ENCODE measurements at regions not wholly inside any gene's neighbourhood (a gene's known extent, or its start where the extent isn't known, plus 50 kb on each side); places are given as distances from the start of the nearest gene placed in this dataset.

DNA sequence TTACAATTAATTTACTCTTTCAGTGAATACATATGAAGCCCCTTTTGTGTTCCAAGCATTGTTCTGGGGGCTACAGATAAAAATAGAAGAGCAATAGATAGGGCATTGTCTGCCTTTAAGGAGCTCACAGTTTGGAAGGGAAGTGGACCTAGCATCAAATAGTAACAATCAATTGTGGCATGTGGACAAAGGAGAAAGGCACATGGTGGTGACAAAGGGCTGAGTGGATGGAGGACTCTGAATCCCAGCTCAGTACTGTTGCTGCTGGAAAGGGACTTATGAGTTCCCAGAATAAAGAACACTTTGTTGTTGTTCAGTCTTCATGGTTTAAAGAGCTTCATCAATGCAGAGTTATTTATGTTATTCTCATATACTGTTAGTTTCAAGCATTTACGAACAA is 217.7 kb downstream of the HRH4 start:
- no peaks in the 10 kb centered on the region for H4K20me1 ChIP-seq (ENCODE audit: low read depth, low read length)

DNA sequence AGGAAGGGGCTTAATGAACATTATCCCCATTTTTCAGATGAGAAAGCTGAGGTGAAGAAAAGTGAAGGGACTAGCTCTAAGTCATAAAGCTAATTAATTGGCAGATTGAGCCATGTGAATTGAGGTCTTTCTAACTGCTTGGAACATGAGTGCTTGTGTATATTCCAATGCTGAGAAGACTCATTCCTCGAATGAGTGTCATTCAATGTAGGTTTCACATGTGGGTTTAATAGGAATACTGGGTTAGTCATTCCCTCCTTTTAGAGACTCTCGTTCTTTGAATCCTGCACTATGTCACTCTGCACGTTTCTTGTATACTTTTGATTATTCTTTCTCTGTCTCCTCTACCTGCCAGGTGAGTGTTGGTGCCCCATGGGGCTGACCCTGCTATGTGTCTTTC is 218.2 kb downstream of the HRH4 start:
- Histone ChIP-seq H3F3A (ENCODE audit: insufficient read depth) (no peaks in the 10 kb centered on the region), H3K4me2 (ENCODE audit: low read depth, low read length, poor library complexity, severe bottlenecking) (no peak overlapping the region), H3K36me3 (ENCODE audit: low read length) (no peaks in the 10 kb centered on the region)

More for the DNA sequence above, 217.7 kb downstream of the HRH4 start:
- Histone ChIP-seq H3K9ac (ENCODE audit: low read length) (no peak overlapping the region), H3K79me2 (ENCODE audit: insufficient read depth, low read length) (no peaks in the 10 kb centered on the region), H3K4me3 (ENCODE audit: insufficient read depth, low read length, poor library complexity, severe bottlenecking) (no peak overlapping the region), H3K9me3 (ENCODE audit: insufficient read depth, low read length) (no peaks in the 10 kb centered on the region), H3K27me3 (ENCODE audit: low read length) (no peaks in the 10 kb centered on the region), H3F3A (ENCODE audit: insufficient read depth) (no peaks in the 10 kb centered on the region), H2AFZ (ENCODE audit: low read depth, low read length, severe bottlenecking) (no peak overlapping the region), H3K36me3 (ENCODE audit: low read length) (no peaks in the 10 kb centered on the region), H3K4me2 (ENCODE audit: low read depth, low read length, poor library complexity, severe bottlenecking) (no peak overlapping the region), H3K27ac (ENCODE audit: low read depth, low read length) (no peak overlapping the region), H3K9me2 (replicated peaks; ENCODE audit: insufficient read depth, low read length) (no peaks in the 10 kb centered on the region)
- TF ChIP-seq, protein P1, sequence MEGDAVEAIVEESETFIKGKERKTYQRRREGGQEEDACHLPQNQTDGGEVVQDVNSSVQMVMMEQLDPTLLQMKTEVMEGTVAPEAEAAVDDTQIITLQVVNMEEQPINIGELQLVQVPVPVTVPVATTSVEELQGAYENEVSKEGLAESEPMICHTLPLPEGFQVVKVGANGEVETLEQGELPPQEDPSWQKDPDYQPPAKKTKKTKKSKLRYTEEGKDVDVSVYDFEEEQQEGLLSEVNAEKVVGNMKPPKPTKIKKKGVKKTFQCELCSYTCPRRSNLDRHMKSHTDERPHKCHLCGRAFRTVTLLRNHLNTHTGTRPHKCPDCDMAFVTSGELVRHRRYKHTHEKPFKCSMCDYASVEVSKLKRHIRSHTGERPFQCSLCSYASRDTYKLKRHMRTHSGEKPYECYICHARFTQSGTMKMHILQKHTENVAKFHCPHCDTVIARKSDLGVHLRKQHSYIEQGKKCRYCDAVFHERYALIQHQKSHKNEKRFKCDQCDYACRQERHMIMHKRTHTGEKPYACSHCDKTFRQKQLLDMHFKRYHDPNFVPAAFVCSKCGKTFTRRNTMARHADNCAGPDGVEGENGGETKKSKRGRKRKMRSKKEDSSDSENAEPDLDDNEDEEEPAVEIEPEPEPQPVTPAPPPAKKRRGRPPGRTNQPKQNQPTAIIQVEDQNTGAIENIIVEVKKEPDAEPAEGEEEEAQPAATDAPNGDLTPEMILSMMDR (IDR thresholded peaks at IDR 0.05; ENCODE audit: insufficient read depth, low read length, poor library complexity, severe bottlenecking): no peak
- TF ChIP-seq EZH2phosphoT487 (conservative IDR thresholded peaks at IDR 0.05; ENCODE audit: low read length): no peak

DNA sequence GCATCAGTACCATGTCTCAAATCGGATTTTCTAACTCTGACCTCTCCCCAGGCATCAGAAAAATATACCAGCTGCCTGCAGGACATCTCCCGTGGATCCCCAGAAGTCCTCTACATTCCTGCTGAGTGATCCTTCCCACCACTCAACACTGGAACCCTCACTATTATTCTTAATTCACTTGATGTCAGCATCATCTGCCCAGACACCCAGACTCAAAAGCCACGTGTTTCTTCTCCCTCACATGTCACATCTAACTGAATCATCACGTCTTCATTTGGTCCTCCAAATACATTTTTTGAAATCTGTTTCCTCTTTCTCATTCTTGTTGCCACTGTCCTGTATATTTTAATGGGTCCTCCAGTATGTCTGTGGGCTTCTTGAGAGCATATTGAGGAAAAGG is 218.6 kb downstream of the HRH4 start:
- TF ChIP-seq, protein P1 (IDR thresholded peaks at IDR 0.05; ENCODE audit: insufficient read depth, low read length, poor library complexity, severe bottlenecking): no peak
- no peak for TF ChIP-seq EZH2phosphoT487 (conservative IDR thresholded peaks at IDR 0.05; ENCODE audit: low read length)

More for the DNA sequence above, 218.2 kb downstream of the HRH4 start:
- TF ChIP-seq, protein P1 (IDR thresholded peaks at IDR 0.05; ENCODE audit: insufficient read depth, low read length, poor library complexity, severe bottlenecking): no peak
- no peak for TF ChIP-seq EZH2phosphoT487 (conservative IDR thresholded peaks at IDR 0.05; ENCODE audit: low read length)
- Histone ChIP-seq H3K9me2 (replicated peaks; ENCODE audit: insufficient read depth, low read length) (no peaks in the 10 kb centered on the region), H3K9me3 (ENCODE audit: insufficient read depth, low read length) (no peaks in the 10 kb centered on the region), H3K27ac (ENCODE audit: low read depth, low read length) (no peak overlapping the region), H3K9ac (ENCODE audit: low read length) (no peak overlapping the region), H4K20me1 (ENCODE audit: low read depth, low read length) (no peaks in the 10 kb centered on the region), H3K79me2 (ENCODE audit: insufficient read depth, low read length) (no peaks in the 10 kb centered on the region), H2AFZ (ENCODE audit: low read depth, low read length, severe bottlenecking) (no peak overlapping the region), H3K27me3 (ENCODE audit: low read length) (no peaks in the 10 kb centered on the region), H3K4me3 (ENCODE audit: insufficient read depth, low read length, poor library complexity, severe bottlenecking) (no peak overlapping the region)

More for the DNA sequence above, 218.6 kb downstream of the HRH4 start:
- H3K9ac ChIP-seq (ENCODE audit: low read length): no peak overlapping the region
- H3K4me2 ChIP-seq (ENCODE audit: low read depth, low read length, poor library complexity, severe bottlenecking): no peak overlapping the region
- no peaks in the 10 kb centered on the region for H4K20me1 ChIP-seq (ENCODE audit: low read depth, low read length)
- no peaks in the 10 kb centered on the region for H3K27me3 ChIP-seq (ENCODE audit: low read length)
- no peak overlapping the region for H3K27ac ChIP-seq (ENCODE audit: low read depth, low read length)
- no peak overlapping the region for H3K4me3 ChIP-seq (ENCODE audit: insufficient read depth, low read length, poor library complexity, severe bottlenecking)
- no peak overlapping the region for H2AFZ ChIP-seq (ENCODE audit: low read depth, low read length, severe bottlenecking)
- no peaks in the 10 kb centered on the region for H3K36me3 ChIP-seq (ENCODE audit: low read length)
- no peaks in the 10 kb centered on the region for H3K79me2 ChIP-seq (ENCODE audit: insufficient read depth, low read length)
- H3K9me2 ChIP-seq (replicated peaks; ENCODE audit: insufficient read depth, low read length): no peaks in the 10 kb centered on the region
- H3F3A ChIP-seq (ENCODE audit: insufficient read depth): no peaks in the 10 kb centered on the region
- H3K9me3 ChIP-seq (ENCODE audit: insufficient read depth, low read length): no peaks in the 10 kb centered on the region
